HEK293 (cell line): ENCODE measurements at regions not wholly inside any gene's neighbourhood (a gene's known extent, or its start where the extent isn't known, plus 50 kb on each side); places are given as distances from the start of the nearest gene placed in this dataset.

Experiments
- CTCF ChIA-PET: fragments of 350-600 bp; formaldehyde crosslinking; extraction: SDS; loops from one replicate; lab custom pipeline; 2021; ENCODE audit warnings: antibody characterized with exemption; lab: Yijun Ruan, JAX
- POLR2A ChIA-PET: fragments of 300-600 bp; formaldehyde crosslinking; extraction: SDS; loops from one replicate; lab custom pipeline; 2020; ENCODE audit warnings: antibody characterized with exemption, inconsistent platforms; lab: Yijun Ruan, JAX
- H3K27ac ChIP-seq: fragments of 200-500 bp; sonication (Bioruptor generic); 2 replicates; pipeline ENCODE4 v1.5.1; 2014; ENCODE audit warnings: low read depth, low read length, control low read depth, inconsistent platforms; ENCODE audit errors: extremely low read depth
- H3K36me3 ChIP-seq, 2 experiments: fragments of 200-500 bp in 1 of 2; sonication (Bioruptor generic) in 1 of 2; 1 replicate in 1 of 2; 2 replicates in 1 of 2; pipeline ENCODE4 v1.5.1; 2014 to 2017; ENCODE audit warnings: inconsistent platforms in 2 of 2, low read length in 2 of 2; ENCODE audit not compliant: control insufficient read depth in 2 of 2, insufficient read depth in 1 of 2
- H3K4me1 ChIP-seq: fragments of 200-500 bp; sonication (Bioruptor generic); 2 replicates; pipeline ENCODE4 v1.5.1; 2014; ENCODE audit warnings: mild to moderate bottlenecking, low read length, inconsistent platforms; ENCODE audit not compliant: control insufficient read depth, insufficient read depth
- H3K4me3 ChIP-seq: 2 replicates; pipeline ENCODE4 v1.5.1; 2011; ENCODE audit warnings: low read depth, mild to moderate bottlenecking, control low read depth, low read length, moderate library complexity
- H3K9me3 ChIP-seq: fragments of 200-500 bp; sonication (Bioruptor generic); 2 replicates; pipeline ENCODE4 v1.5.1; 2014; ENCODE audit warnings: low read depth, low read length, inconsistent platforms; ENCODE audit not compliant: control insufficient read depth, insufficient read depth
- ATF2 ChIP-seq: fragments of 450-650 bp; formaldehyde crosslinking; IDR thresholded peaks from 2 replicates; pipeline ENCODE4 v1.5.1; 2016; ENCODE audit warnings: missing biosample characterization, missing genetic modification characterization, low read depth
- GFI1B ChIP-seq: fragments of 450-650 bp; formaldehyde crosslinking; IDR thresholded peaks from 2 replicates; pipeline ENCODE4 v1.5.1; 2016; ENCODE audit warnings: missing biosample characterization, missing genetic modification characterization
- REPIN1 ChIP-seq: fragments of 450-650 bp; formaldehyde crosslinking; IDR thresholded peaks from 2 replicates; pipeline ENCODE4 v1.5.1; 2017; ENCODE audit warnings: missing biosample characterization, missing genetic modification characterization, low read depth
- SETDB1 ChIP-seq: IDR thresholded peaks from one replicate; pipeline ENCODE4 v1.6.1; 2017; ENCODE audit warnings: mild to moderate bottlenecking, low read length, moderate library complexity, mixed read lengths; ENCODE audit not compliant: insufficient read length
- ZBTB7A ChIP-seq: fragments of 450-650 bp; formaldehyde crosslinking; IDR thresholded peaks from 2 replicates; pipeline ENCODE4 v1.5.1; 2016; ENCODE audit warnings: low read depth, missing biosample characterization, missing genetic modification characterization
- ZFP37 ChIP-seq: fragments of 450-650 bp; formaldehyde crosslinking; IDR thresholded peaks from 2 replicates; pipeline ENCODE4 v1.5.1; 2016; ENCODE audit warnings: missing biosample characterization, missing genetic modification characterization
- ZNF184 ChIP-seq: fragments of 450-650 bp; IDR thresholded peaks from 2 replicates; pipeline ENCODE4 v1.5.1; 2018; ENCODE audit warnings: missing biosample characterization, mild to moderate bottlenecking, missing genetic modification characterization
- ZNF37A ChIP-seq: fragments of 450-650 bp; IDR thresholded peaks from 2 replicates; pipeline ENCODE4 v1.5.1; 2018; ENCODE audit warnings: missing biosample characterization, missing genetic modification characterization
- ZNF473 ChIP-seq: fragments of 450-650 bp; formaldehyde crosslinking; IDR thresholded peaks from 2 replicates; pipeline ENCODE4 v1.5.1; 2017; ENCODE audit warnings: missing biosample characterization, missing genetic modification characterization
- ZNF529 ChIP-seq: fragments of 450-650 bp; formaldehyde crosslinking; IDR thresholded peaks from 2 replicates; pipeline ENCODE4 v1.5.1; 2017; ENCODE audit warnings: missing genetic modification characterization, missing biosample characterization; ENCODE audit not compliant: insufficient replicate concordance
- ZNF571 ChIP-seq: fragments of 450-650 bp; formaldehyde crosslinking; IDR thresholded peaks from 2 replicates; pipeline ENCODE4 v1.5.0; 2017; ENCODE audit warnings: missing biosample characterization, missing genetic modification characterization
- ZNF624 ChIP-seq: fragments of 450-650 bp; formaldehyde crosslinking; IDR thresholded peaks from 2 replicates; pipeline ENCODE4 v1.5.1; 2017; ENCODE audit warnings: missing biosample characterization, missing genetic modification characterization
- ZNF654 ChIP-seq: fragments of 450-650 bp; formaldehyde crosslinking; IDR thresholded peaks from 2 replicates; pipeline ENCODE4 v1.5.1; 2016; ENCODE audit warnings: low read depth, missing biosample characterization, missing genetic modification characterization
- ZNF76 ChIP-seq: fragments of 450-650 bp; formaldehyde crosslinking; IDR thresholded peaks from 2 replicates; pipeline ENCODE4; 2016; ENCODE audit warnings: low read depth, missing biosample characterization, missing genetic modification characterization, borderline replicate concordance
- ZNF776 ChIP-seq: fragments of 450-650 bp; formaldehyde crosslinking; IDR thresholded peaks from 2 replicates; pipeline ENCODE4 v1.5.0; 2017; ENCODE audit warnings: missing biosample characterization, missing genetic modification characterization, borderline replicate concordance
- ZNF777 ChIP-seq: fragments of 450-650 bp; formaldehyde crosslinking; IDR thresholded peaks from 2 replicates; pipeline ENCODE4 v1.5.1; 2017; ENCODE audit warnings: missing biosample characterization, missing genetic modification characterization, borderline replicate concordance
- ZSCAN23 ChIP-seq: fragments of 450-650 bp; formaldehyde crosslinking; IDR thresholded peaks from 2 replicates; pipeline ENCODE4 v1.5.1; 2016; ENCODE audit warnings: missing biosample characterization, missing genetic modification characterization
- TF ChIP-seq, protein P1 (sequence below): sonication (generic); formaldehyde crosslinking; IDR thresholded peaks from 2 replicates; pipeline ENCODE4 v1.8.1; 2022; ENCODE audit warnings: mild to moderate bottlenecking, moderate library complexity, missing genetic modification reagents
- TF ChIP-seq, protein P2 (sequence below): fragments of 450-650 bp; formaldehyde crosslinking; optimal IDR thresholded peaks from 2 replicates; pipeline ENCODE3; 2016; ENCODE audit warnings: missing biosample characterization, mild to moderate bottlenecking, missing genetic modification characterization
- TF ChIP-seq, protein P3 (sequence below): fragments of 450-650 bp; formaldehyde crosslinking; conservative IDR thresholded peaks from 2 replicates; pipeline ENCODE4 v1.5.1; 2016; ENCODE audit warnings: low read depth, missing biosample characterization, missing genetic modification characterization

DNA sequence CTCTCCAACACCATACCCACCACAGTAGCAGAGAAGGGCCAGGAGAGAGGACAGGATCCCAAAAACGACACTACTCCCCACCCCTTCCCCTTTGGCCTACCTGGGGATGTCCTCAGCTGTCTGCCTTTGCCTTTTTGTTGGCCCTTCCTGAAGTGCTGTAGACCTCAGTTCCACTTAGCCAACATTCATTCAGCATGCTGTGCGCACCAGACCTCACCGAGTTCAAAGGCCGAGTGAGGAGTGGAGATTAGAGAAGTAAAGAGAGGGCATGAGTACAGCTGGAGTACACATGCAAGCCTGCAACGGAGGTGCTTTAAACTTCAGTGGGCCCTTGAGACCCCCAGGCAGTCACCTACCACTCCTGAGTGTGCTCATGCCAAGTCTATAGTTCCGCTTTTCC, 99.0 kb downstream of the TEX26 start:
- ChIA-PET CTCF (interaction anchor here (0.6 kb wide), 1 partner anchor 15 kb away, joined by 6 read pairs; no protein-coding TSS in a partner anchor), POLR2A (interaction anchor here (0.6 to 0.9 kb wide), 3 partner anchors 17 to 899 kb away, joined by 3 to 4 read pairs (median 4); no protein-coding TSS in a partner anchor)
- TF ChIP-seq SETDB1 (no peak), ZSCAN23 (tag by site-specific recombination) (no peak), ZNF529 (tag by site-specific recombination) (no peak), ZNF473 (tag by site-specific recombination) (no peak), REPIN1 (no peak), ZBTB7A (tag by site-specific recombination) (no peak), ZNF76 (tag by site-specific recombination) (no peak)
- TF ChIP-seq, protein P1, sequence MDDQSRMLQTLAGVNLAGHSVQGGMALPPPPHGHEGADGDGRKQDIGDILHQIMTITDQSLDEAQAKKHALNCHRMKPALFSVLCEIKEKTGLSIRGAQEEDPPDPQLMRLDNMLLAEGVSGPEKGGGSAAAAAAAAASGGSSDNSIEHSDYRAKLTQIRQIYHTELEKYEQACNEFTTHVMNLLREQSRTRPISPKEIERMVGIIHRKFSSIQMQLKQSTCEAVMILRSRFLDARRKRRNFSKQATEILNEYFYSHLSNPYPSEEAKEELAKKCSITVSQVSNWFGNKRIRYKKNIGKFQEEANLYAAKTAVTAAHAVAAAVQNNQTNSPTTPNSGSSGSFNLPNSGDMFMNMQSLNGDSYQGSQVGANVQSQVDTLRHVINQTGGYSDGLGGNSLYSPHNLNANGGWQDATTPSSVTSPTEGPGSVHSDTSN (CRISPR knock-in tag), result no peak
- TF ChIP-seq, protein P2, sequence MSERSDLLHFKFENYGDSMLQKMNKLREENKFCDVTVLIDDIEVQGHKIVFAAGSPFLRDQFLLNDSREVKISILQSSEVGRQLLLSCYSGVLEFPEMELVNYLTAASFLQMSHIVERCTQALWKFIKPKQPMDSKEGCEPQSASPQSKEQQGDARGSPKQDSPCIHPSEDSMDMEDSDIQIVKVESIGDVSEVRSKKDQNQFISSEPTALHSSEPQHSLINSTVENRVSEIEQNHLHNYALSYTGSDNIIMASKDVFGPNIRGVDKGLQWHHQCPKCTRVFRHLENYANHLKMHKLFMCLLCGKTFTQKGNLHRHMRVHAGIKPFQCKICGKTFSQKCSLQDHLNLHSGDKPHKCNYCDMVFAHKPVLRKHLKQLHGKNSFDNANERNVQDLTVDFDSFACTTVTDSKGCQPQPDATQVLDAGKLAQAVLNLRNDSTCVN, result no peak
- Histone ChIP-seq H3K4me1 (no peaks in the 10 kb centered on the region), H3K4me3 (no peak overlapping the region), H3K27ac (no peak overlapping the region), H3K36me3 (no peaks in the 10 kb centered on the region), H3K9me3 (no peaks in the 10 kb centered on the region)

GRCh38 chr13:31029102-31029501, 96.6 kb downstream of the TEX26 start:
- Histone ChIP-seq H3K36me3 (no peaks in the 10 kb centered on the region), H3K4me3 (no peak overlapping the region), H3K9me3 (no peaks in the 10 kb centered on the region), H3K27ac (no peak overlapping the region), H3K4me1 (no peaks in the 10 kb centered on the region)
- CTCF ChIA-PET, result interaction anchor here (0.6 kb wide), 1 partner anchor 85 kb away, joined by 4 read pairs; no protein-coding TSS in a partner anchor
- POLR2A ChIA-PET, result no interaction called here
- 0 out of 2 replicates have a peak, but pooled peaks have one; percentile 29 for TF ChIP-seq ATF2 (tag by site-specific recombination)
- no peak for TF ChIP-seq ZNF776 (tag by site-specific recombination)
- no peak for TF ChIP-seq ZNF624
- TF ChIP-seq, all 188 proteins: peak for 1

- Histone ChIP-seq H3K36me3 (no peaks in the 10 kb centered on the region), H3K4me1 (no peaks in the 10 kb centered on the region), H3K27ac (no peak overlapping the region), H3K4me3 (no peak overlapping the region), H3K9me3 (no peaks in the 10 kb centered on the region)
- POLR2A ChIA-PET, result no interaction called here
- no peak for TF ChIP-seq ZFP37
- TF ChIP-seq ZNF184 (tag by site-specific recombination), result no peak
- TF ChIP-seq ZNF654 (tag by site-specific recombination), result no peak
- no peak for TF ChIP-seq ZNF777 (tag by site-specific recombination)
- no peak for TF ChIP-seq ZNF571
- no peak for TF ChIP-seq ZNF473 (tag by site-specific recombination)
- TF ChIP-seq ZNF37A (tag by site-specific recombination), result no peak
- TF ChIP-seq, protein P3, sequence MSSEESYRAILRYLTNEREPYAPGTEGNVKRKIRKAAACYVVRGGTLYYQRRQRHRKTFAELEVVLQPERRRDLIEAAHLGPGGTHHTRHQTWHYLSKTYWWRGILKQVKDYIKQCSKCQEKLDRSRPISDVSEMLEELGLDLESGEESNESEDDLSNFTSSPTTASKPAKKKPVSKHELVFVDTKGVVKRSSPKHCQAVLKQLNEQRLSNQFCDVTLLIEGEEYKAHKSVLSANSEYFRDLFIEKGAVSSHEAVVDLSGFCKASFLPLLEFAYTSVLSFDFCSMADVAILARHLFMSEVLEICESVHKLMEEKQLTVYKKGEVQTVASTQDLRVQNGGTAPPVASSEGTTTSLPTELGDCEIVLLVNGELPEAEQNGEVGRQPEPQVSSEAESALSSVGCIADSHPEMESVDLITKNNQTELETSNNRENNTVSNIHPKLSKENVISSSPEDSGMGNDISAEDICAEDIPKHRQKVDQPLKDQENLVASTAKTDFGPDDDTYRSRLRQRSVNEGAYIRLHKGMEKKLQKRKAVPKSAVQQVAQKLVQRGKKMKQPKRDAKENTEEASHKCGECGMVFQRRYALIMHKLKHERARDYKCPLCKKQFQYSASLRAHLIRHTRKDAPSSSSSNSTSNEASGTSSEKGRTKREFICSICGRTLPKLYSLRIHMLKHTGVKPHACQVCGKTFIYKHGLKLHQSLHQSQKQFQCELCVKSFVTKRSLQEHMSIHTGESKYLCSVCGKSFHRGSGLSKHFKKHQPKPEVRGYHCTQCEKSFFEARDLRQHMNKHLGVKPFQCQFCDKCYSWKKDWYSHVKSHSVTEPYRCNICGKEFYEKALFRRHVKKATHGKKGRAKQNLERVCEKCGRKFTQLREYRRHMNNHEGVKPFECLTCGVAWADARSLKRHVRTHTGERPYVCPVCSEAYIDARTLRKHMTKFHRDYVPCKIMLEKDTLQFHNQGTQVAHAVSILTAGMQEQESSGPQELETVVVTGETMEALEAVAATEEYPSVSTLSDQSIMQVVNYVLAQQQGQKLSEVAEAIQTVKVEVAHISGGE (tag by site-specific recombination), result no peak
- TF ChIP-seq GFI1B, result no peak
- CTCF ChIA-PET, result interaction anchor here (0.7 to 0.9 kb wide), 3 partner anchors 13 to 31 kb away, joined by 4 to 5 read pairs (median 4); no protein-coding TSS in a partner anchor
Measured at GRCh38 chr13:31027136-31027535, 94.7 kb downstream of the TEX26 start.
